HUES6 (cell line): ENCODE measurements at regions not wholly inside any gene's neighbourhood (a gene's known extent, or its start where the extent isn't known, plus 50 kb on each side); places are given as distances from the start of the nearest gene placed in this dataset.
A peak's percentile ranks its signal among the peaks of the same experiment; 100 is the strongest.

Source experiments
- H3K27ac ChIP-seq: 2 replicates; pipeline ENCODE4 v1.7.0; 2013; ENCODE audit warnings: low read depth, mild to moderate bottlenecking, low read length, inconsistent platforms
- H3K27me3 ChIP-seq: 2 replicates; pipeline ENCODE4 v1.6.1; 2013; ENCODE audit warnings: low read length; ENCODE audit not compliant: control insufficient read depth, insufficient read depth
- H3K36me3 ChIP-seq: 2 replicates; pipeline ENCODE4 v1.6.1; 2013; ENCODE audit warnings: low read length; ENCODE audit not compliant: control insufficient read depth, insufficient read depth
- H3K4me1 ChIP-seq: 2 replicates; pipeline ENCODE4 v1.6.1; 2013; ENCODE audit warnings: low read length; ENCODE audit not compliant: control insufficient read depth, insufficient read depth
- H3K4me3 ChIP-seq: 2 replicates; pipeline ENCODE4 v1.5.1; 2013; ENCODE audit warnings: low read depth, low read length
- H3K9ac ChIP-seq: one replicate; pipeline ENCODE4 v1.6.1; 2013; ENCODE audit warnings: mild to moderate bottlenecking, low read length
- H3K9me3 ChIP-seq: 2 replicates; pipeline ENCODE4 v1.6.1; 2013; ENCODE audit warnings: low read depth, low read length; ENCODE audit not compliant: control insufficient read depth, insufficient read depth

DNA sequence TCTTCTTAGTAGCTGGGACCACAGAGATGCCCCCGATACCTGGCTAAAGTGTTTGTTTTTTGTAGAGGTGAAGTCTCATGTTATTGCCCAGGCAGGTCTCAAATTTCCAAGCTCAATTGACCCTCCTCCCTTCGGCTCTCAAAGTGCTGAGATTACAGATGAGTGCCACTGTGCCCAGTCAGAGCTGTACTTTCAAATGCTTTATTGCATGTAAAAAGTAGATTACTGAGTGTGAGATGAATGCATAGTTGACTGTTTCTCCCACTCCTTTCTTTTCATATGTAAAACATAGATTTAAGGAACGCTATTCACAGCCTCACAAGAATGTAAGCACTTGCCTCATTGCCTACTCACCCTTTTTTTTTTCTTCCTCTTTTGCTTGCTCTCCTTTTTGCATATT, 984.4 kb upstream of the PABPC4L start:
- H3K4me3 ChIP-seq = no peak overlapping the region
- no peaks in the 10 kb centered on the region for H3K36me3 ChIP-seq
- H3K27me3 ChIP-seq = no peaks in the 10 kb centered on the region
- 0 out of 2 replicates have a peak, but pooled peaks cover 8% of the 10 kb centered on the region for H3K9me3 ChIP-seq
- H3K27ac ChIP-seq = peak overlapping the region; percentile 86
- peak overlapping the region; percentile 47 for H3K9ac ChIP-seq
- peaks cover 30% of the 10 kb centered on the region for H3K4me1 ChIP-seq

DNA sequence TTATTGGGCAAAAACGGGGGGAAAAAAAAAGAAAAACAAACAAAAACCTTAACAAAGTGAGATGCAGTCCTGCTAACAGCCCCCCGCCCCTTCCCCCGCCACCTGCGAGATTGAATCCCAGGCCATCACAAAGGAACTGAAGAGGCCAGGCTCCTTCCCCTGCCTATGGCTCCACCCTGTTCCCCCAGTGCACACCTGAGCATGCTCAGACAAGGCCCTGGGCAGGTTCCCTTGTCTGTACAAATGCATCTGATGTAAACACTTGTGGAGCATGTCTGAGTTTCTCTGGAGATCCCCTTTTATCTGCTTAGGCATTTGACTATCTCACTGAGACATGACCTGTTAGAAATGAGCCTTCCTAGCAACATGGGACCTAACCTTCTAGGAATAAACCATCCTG, 983.7 kb upstream of the PABPC4L start:
- H3K27ac ChIP-seq = peak overlapping the region; percentile 86

DNA sequence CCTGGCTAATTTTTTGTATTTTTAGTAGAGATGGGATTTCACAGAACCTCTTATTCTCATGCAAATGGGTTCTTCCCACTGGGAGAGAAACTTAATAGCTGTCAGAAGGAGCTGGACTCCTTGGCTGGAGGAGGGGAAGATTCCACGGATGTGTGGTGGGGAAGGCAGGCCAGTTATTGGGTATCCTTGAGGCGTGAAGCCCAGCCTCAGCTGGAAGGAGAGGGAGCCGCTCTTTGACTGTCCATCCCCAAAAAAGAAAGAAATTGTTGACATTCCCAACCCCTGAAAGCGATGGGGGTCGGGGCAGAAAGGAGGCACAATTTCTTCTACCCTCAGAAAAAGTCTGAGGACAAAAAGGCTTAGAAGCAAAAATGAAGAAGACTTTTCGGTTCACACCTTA, 983.1 kb upstream of the PABPC4L start:
- Histone ChIP-seq H3K4me1 (peaks cover 30% of the 10 kb centered on the region), H3K27me3 (no peaks in the 10 kb centered on the region), H3K27ac (peak overlapping the region; percentile 86; the same call in 1 of the 2 replicates), H3K36me3 (no peaks in the 10 kb centered on the region), H3K4me3 (no peak overlapping the region), H3K9ac (peak overlapping the region; percentile 47), H3K9me3 (0 out of 2 replicates have a peak, but pooled peaks cover 8% of the 10 kb centered on the region)

More for the DNA sequence above, 983.7 kb upstream of the PABPC4L start:
- Histone ChIP-seq H3K27me3 (no peaks in the 10 kb centered on the region), H3K4me3 (no peak overlapping the region), H3K9ac (peak overlapping the region; percentile 47), H3K9me3 (0 out of 2 replicates have a peak, but pooled peaks cover 8% of the 10 kb centered on the region), H3K4me1 (peaks cover 30% of the 10 kb centered on the region), H3K36me3 (no peaks in the 10 kb centered on the region)

DNA sequence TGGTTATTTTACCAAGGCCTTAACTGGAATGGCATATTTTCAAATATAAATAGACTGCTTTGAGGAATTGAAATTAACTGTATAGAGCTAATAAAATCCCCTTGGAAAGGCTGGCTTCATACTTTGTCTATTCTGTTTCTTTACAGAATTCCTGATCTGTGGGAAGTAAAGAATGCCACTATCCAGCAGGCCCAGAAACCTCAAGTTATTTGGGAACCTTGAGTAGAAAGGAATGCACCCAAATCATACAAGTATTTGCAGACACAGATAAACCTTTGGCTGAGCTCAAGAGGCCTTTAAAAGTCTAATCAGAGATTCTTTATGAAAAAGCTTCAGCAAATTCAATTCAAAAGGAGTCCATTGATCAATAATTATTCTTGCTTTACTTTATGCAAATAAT, 975.7 kb upstream of the PABPC4L start:
- no peaks in the 10 kb centered on the region for H3K27me3 ChIP-seq
- no peak overlapping the region for H3K9ac ChIP-seq
- no peaks in the 10 kb centered on the region for H3K4me1 ChIP-seq
- no peak overlapping the region for H3K27ac ChIP-seq
- no peaks in the 10 kb centered on the region for H3K36me3 ChIP-seq
- no peaks in the 10 kb centered on the region for H3K9me3 ChIP-seq
- H3K4me3 ChIP-seq = no peak overlapping the region

DNA sequence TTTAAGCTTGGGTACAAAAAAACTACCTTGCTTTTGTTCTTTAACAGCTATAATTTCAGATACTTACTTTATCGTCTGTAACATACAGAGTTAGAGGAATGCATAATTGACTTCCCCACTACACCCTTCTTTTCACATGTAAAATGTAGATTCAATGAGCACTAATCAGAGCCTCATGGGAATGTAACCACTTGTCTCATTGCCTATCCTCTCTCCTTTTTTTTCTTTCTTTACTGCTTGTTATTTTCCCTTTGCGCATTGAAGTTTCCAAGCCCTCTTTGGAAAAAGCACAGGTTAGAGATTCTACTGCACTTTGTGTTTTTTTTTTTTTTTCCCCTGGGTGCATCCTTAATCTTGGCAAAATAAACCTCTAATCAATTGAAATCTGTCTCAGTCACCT, 965.1 kb upstream of the PABPC4L start:
- H3K36me3 ChIP-seq = no peaks in the 10 kb centered on the region
- H3K27ac ChIP-seq = no peak overlapping the region
- H3K4me1 ChIP-seq = no peaks in the 10 kb centered on the region
- no peaks in the 10 kb centered on the region for H3K27me3 ChIP-seq
- H3K9ac ChIP-seq = no peak overlapping the region
- H3K9me3 ChIP-seq = no peaks in the 10 kb centered on the region
- no peak overlapping the region for H3K4me3 ChIP-seq

DNA sequence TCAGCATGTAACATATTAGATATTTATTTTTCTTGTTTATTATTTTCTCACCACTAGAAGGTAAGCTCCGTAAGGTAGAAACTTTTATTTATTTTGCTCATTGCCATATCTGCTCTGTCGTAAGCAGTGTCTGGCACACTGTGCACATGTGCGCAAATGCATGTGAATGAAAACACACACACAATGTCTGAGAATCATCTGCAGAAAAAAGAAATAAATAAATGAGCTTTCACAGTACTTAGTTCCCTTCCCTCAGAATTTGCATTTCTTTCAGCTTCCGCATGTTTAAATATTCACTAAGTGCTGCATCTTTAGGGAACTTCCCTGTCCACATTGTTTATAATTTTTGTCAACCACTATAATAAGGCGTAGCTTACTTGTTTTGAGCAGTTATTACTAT, 963.0 kb upstream of the PABPC4L start:
- H3K27ac ChIP-seq = no peak overlapping the region
- no peak overlapping the region for H3K9ac ChIP-seq
- H3K36me3 ChIP-seq = no peaks in the 10 kb centered on the region
- H3K4me3 ChIP-seq = no peak overlapping the region
- H3K9me3 ChIP-seq = no peaks in the 10 kb centered on the region
- H3K4me1 ChIP-seq = no peaks in the 10 kb centered on the region
- H3K27me3 ChIP-seq = no peaks in the 10 kb centered on the region

DNA sequence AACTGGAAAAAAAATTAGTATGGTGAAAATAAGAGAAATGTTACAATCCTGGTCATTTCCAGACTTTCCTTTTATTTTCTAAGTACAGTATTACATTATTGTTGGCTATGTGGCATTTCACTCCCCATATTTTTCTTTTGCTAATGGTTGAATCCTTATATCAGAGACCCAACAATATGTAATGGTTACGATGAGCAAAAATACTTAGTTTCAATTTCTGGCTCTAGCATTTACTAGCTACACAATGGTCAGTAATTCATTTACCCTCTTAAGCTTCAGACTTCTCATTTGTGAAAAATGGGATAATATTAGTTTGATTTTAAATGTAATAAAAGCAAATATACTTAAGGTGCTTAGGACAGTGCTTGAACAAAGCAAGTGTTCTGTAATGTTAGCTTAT, 942.9 kb upstream of the PABPC4L start:
- no peaks in the 10 kb centered on the region for H3K36me3 ChIP-seq
- H3K4me1 ChIP-seq = no peaks in the 10 kb centered on the region
- H3K4me3 ChIP-seq = no peak overlapping the region
- no peak overlapping the region for H3K27ac ChIP-seq
- no peak overlapping the region for H3K9ac ChIP-seq
- no peaks in the 10 kb centered on the region for H3K9me3 ChIP-seq
- H3K27me3 ChIP-seq = no peaks in the 10 kb centered on the region

DNA sequence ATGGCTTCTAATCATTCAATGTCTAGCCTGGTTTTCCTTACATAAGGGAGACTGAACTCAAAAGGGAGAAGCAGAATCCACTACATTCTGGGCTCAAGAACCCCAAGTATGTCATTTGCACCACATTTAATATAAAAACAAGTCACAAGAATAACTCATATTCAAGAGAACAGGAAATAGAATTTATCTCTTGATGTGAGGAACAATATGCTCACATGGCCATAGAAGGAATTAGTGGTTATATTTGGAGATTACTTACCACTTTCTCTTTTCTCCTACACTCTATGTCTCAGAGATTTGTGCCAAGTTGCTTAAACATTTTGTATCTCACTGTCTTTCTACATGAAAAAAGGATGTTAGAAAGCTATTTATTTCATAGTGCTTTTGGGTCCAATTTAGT, 922.6 kb upstream of the PABPC4L start:
- H3K36me3 ChIP-seq = no peaks in the 10 kb centered on the region
- H3K4me3 ChIP-seq = no peak overlapping the region
- H3K4me1 ChIP-seq = no peaks in the 10 kb centered on the region
- no peak overlapping the region for H3K9ac ChIP-seq
- no peaks in the 10 kb centered on the region for H3K27me3 ChIP-seq
- no peak overlapping the region for H3K27ac ChIP-seq
- no peaks in the 10 kb centered on the region for H3K9me3 ChIP-seq

DNA sequence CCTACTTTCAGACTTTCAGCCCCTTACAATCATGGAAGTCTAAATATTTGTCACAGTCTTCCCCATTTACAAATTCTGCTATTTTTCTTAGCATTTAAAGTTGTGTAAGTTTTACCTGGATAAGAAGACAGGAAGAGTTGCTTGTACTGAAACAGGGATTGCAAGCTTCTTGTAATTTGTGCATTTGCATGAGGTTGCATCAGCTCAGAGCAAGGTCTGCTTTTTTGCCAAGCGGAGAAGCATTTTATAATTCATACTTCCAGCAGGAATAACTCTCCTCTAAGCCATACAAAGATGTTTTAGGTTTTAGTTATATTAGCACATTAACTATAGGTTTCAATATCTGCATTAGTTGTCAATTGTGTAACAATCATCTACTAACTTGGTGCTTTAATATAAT, 922.0 kb upstream of the PABPC4L start:
- Histone ChIP-seq H3K27me3 (no peaks in the 10 kb centered on the region), H3K4me3 (no peak overlapping the region), H3K36me3 (no peaks in the 10 kb centered on the region), H3K4me1 (no peaks in the 10 kb centered on the region), H3K27ac (no peak overlapping the region), H3K9me3 (no peaks in the 10 kb centered on the region), H3K9ac (no peak overlapping the region)

DNA sequence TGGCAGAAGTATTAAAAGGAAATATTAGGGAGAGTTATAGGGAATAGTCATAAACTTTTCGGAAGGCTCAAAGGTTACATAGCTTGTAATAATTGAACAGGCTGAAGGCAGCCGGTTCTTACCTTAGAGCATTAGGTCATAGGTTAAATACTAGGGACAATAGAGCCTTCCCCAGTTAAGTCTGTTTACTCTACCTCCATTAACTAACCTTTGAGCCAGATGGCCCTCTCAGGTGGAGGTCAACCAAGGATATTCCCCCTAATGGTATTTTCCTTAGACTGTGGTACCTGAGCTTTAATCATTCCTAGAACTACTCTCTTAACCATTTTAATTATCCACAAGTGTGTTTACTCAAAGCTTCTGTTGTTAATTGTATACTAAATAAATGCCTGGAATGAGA, 920.9 kb upstream of the PABPC4L start:
- Histone ChIP-seq H3K36me3 (no peaks in the 10 kb centered on the region), H3K9me3 (no peaks in the 10 kb centered on the region), H3K27ac (no peak overlapping the region), H3K4me3 (no peak overlapping the region), H3K27me3 (no peaks in the 10 kb centered on the region), H3K9ac (no peak overlapping the region), H3K4me1 (no peaks in the 10 kb centered on the region)

DNA sequence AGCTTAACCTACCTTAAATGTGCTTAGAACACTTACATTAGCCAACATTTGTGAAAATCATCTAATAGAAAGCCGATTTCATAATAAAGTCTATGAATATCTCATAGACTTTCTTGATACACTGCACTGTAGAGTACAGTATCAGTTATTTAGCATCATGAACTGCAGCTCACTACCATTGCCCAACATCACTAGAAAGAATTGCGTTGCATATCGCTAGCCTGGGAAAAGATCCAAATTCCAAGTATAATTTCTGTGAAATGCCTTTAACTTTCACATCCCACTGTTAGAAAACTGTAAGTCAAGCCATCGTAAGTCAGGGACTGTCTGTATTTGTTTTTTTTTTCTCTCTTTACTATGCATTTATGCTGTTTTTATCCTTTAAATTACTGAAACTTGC, 918.6 kb upstream of the PABPC4L start:
- H3K9ac ChIP-seq = no peak overlapping the region
- no peak overlapping the region for H3K27ac ChIP-seq
- H3K4me3 ChIP-seq = no peak overlapping the region

DNA sequence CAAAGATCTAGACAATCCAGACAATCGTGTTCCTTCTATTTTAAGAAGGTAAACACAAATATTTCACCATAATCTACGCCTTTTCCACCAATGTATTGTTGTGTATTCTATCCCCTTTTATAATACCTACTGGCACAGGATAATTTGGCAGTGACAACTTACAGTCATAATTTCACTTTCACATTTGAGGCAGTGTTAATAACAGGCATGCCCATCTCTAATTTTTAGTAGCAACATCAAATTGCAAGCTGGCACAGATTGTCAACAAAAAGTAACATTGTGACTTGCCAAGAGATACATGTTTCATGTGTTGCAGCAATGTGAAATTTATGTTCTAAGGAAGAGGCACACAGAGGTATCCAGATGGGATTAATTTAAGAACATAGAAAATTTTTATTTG, 912.5 kb upstream of the PABPC4L start:
- no peaks in the 10 kb centered on the region for H3K4me1 ChIP-seq
- H3K27ac ChIP-seq = no peak overlapping the region
- no peak overlapping the region for H3K4me3 ChIP-seq
- H3K36me3 ChIP-seq = no peaks in the 10 kb centered on the region
- H3K27me3 ChIP-seq = no peaks in the 10 kb centered on the region
- no peak overlapping the region for H3K9ac ChIP-seq
- peaks cover 14% of the 10 kb centered on the region; the same call in 1 of the 2 replicates for H3K9me3 ChIP-seq

More for the DNA sequence above, 918.6 kb upstream of the PABPC4L start:
- Histone ChIP-seq H3K27me3 (no peaks in the 10 kb centered on the region), H3K9me3 (no peaks in the 10 kb centered on the region), H3K36me3 (no peaks in the 10 kb centered on the region), H3K4me1 (no peaks in the 10 kb centered on the region)
